ENCODE measurements at regions not wholly inside any gene's neighbourhood (a gene's known extent, or its start where the extent isn't known, plus 50 kb on each side); places are given as distances from the start of the nearest gene placed in this dataset.

GRCh38 chr7:47148536-47149207 is 433.2 kb downstream of the TNS3 start:
- TF ChIP-seq POLR2AphosphoS5 (IDR thresholded peaks at IDR 0.05; ENCODE audit: low read depth, low read length): no peak
- no peak for TF ChIP-seq TAF1 (IDR thresholded peaks at IDR 0.05; ENCODE audit: borderline replicate concordance, insufficient read depth, low read length)

- TF ChIP-seq FOXP2 (optimal IDR thresholded peaks at IDR 0.05; ENCODE audit: borderline replicate concordance, extremely low read depth, extremely low read length, insufficient read depth) (no peak), TAF1 (IDR thresholded peaks at IDR 0.05; ENCODE audit: borderline replicate concordance, insufficient read depth, low read length) (no peak), POLR2AphosphoS5 (IDR thresholded peaks at IDR 0.05; ENCODE audit: low read depth, low read length) (no peak)
Observed at GRCh38 chr7:47147213-47147631, 434.7 kb downstream of the TNS3 start.

GRCh38 chr7:47145982-47146381 is 435.9 kb downstream of the TNS3 start:
- TF ChIP-seq REST (IDR thresholded peaks at IDR 0.05; ENCODE audit: insufficient read depth in 1 of 2, low read depth in 2 of 2, low read length in 2 of 2): no peak
- no peak for TF ChIP-seq FOXP2 (optimal IDR thresholded peaks at IDR 0.05; ENCODE audit: borderline replicate concordance, extremely low read depth, extremely low read length, insufficient read depth)
- no peak for TF ChIP-seq POLR2AphosphoS5 (IDR thresholded peaks at IDR 0.05; ENCODE audit: low read depth, low read length)
- TF ChIP-seq SIN3A (IDR thresholded peaks at IDR 0.05; ENCODE audit: borderline replicate concordance, insufficient read depth, low read length): no peak
- TF ChIP-seq TAF1 (IDR thresholded peaks at IDR 0.05; ENCODE audit: borderline replicate concordance, insufficient read depth, low read length): no peak

- TF ChIP-seq TAF1 (IDR thresholded peaks at IDR 0.05; ENCODE audit: borderline replicate concordance, insufficient read depth, low read length) (no peak), REST (IDR thresholded peaks at IDR 0.05; ENCODE audit: insufficient read depth in 1 of 2, low read depth in 2 of 2, low read length in 2 of 2) (no peak), POLR2AphosphoS5 (IDR thresholded peaks at IDR 0.05; ENCODE audit: low read depth, low read length) (no peak), FOXP2 (optimal IDR thresholded peaks at IDR 0.05; ENCODE audit: borderline replicate concordance, extremely low read depth, extremely low read length, insufficient read depth) (no peak), SIN3A (IDR thresholded peaks at IDR 0.05; ENCODE audit: borderline replicate concordance, insufficient read depth, low read length) (no peak)
Observed at GRCh38 chr7:47145186-47145725, 436.7 kb downstream of the TNS3 start.

- no peak for TF ChIP-seq SIN3A (IDR thresholded peaks at IDR 0.05; ENCODE audit: borderline replicate concordance, insufficient read depth, low read length)
- no peak for TF ChIP-seq POLR2AphosphoS5 (IDR thresholded peaks at IDR 0.05; ENCODE audit: low read depth, low read length)
- no peak for TF ChIP-seq TAF1 (IDR thresholded peaks at IDR 0.05; ENCODE audit: borderline replicate concordance, insufficient read depth, low read length)
- TF ChIP-seq FOXP2 (optimal IDR thresholded peaks at IDR 0.05; ENCODE audit: borderline replicate concordance, extremely low read depth, extremely low read length, insufficient read depth): no peak
- no peak for TF ChIP-seq REST (IDR thresholded peaks at IDR 0.05; ENCODE audit: insufficient read depth in 1 of 2, low read depth in 2 of 2, low read length in 2 of 2)
Observed at GRCh38 chr7:47143339-47143738, 438.6 kb downstream of the TNS3 start.

GRCh38 chr7:47142867-47143175 is 439.1 kb downstream of the TNS3 start:
- TF ChIP-seq POLR2AphosphoS5 (IDR thresholded peaks at IDR 0.05; ENCODE audit: low read depth, low read length): no peak
